Chondrocyte (in vitro differentiated cells): ENCODE measurements at regions not wholly inside any gene's neighbourhood (a gene's known extent, or its start where the extent isn't known, plus 50 kb on each side); places are given as distances from the start of the nearest gene placed in this dataset.

ENCODE experiments used
- DNase-seq: peaks from one replicate; pipeline ENCODE4 v3.0.0; 2021; ENCODE audit warnings: mixed read lengths, low spot score
- H3K27ac Mint-ChIP-seq: one replicate; pipeline ENCODE4 v1.8.0; 2021; ENCODE audit warnings: mild to moderate bottlenecking, moderate library complexity, mixed read lengths; ENCODE audit not compliant: unreplicated experiment
- H3K27me3 Mint-ChIP-seq: 2 replicates; pipeline ENCODE4 v1.8.0; 2021; ENCODE audit warnings: low read depth, mixed read lengths
- H3K36me3 Mint-ChIP-seq: 2 replicates; pipeline ENCODE4 v1.8.0; 2021; ENCODE audit warnings: low read depth, mixed read lengths
- H3K4me1 Mint-ChIP-seq: 2 replicates; pipeline ENCODE4 v1.8.0; 2021; ENCODE audit warnings: low read depth, mild to moderate bottlenecking, mixed read lengths
- H3K4me3 Mint-ChIP-seq: one replicate; pipeline ENCODE4 v1.8.0; 2021; ENCODE audit warnings: mild to moderate bottlenecking, moderate library complexity, mixed read lengths; ENCODE audit not compliant: unreplicated experiment
- H3K9me3 Mint-ChIP-seq: 2 replicates; pipeline ENCODE4 v1.8.0; 2021; ENCODE audit warnings: low read depth, mixed read lengths
- TF ChIP-seq, protein P1 (sequence below): fragments of 200-600 bp; sonication (generic); IDR thresholded peaks from 2 replicates; pipeline ENCODE4 v1.5.0; 2021; ENCODE audit warnings: antibody characterized with exemption, mild to moderate bottlenecking, moderate library complexity

DNA sequence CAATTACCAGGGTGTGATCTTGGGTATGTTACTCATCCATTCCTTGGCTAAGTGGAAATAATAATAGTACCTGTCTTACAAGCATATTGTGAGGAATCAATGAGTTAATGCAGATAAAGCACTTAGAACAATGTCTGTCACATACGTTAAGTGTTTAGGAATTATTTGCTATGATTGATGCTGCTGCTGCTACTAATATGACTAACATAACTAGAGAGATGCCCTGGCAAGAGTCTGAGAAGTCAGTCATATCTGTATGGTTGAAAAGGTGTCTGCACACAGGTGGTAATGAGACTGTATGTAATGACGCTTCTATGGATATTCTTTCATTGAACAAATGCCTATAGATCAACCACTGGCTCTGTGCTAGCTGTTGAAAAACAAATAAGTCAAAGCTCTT lies 100.1 kb upstream of the PCGF5 start:
- Mint-ChIP-seq H3K27ac (no peak overlapping the region), H3K9me3 (no peaks in the 10 kb centered on the region), H3K36me3 (no peaks in the 10 kb centered on the region), H3K4me1 (peaks cover 4% of the 10 kb centered on the region), H3K27me3 (peaks cover 16% of the 10 kb centered on the region), H3K4me3 (no peak overlapping the region)
- TF ChIP-seq, protein P1, sequence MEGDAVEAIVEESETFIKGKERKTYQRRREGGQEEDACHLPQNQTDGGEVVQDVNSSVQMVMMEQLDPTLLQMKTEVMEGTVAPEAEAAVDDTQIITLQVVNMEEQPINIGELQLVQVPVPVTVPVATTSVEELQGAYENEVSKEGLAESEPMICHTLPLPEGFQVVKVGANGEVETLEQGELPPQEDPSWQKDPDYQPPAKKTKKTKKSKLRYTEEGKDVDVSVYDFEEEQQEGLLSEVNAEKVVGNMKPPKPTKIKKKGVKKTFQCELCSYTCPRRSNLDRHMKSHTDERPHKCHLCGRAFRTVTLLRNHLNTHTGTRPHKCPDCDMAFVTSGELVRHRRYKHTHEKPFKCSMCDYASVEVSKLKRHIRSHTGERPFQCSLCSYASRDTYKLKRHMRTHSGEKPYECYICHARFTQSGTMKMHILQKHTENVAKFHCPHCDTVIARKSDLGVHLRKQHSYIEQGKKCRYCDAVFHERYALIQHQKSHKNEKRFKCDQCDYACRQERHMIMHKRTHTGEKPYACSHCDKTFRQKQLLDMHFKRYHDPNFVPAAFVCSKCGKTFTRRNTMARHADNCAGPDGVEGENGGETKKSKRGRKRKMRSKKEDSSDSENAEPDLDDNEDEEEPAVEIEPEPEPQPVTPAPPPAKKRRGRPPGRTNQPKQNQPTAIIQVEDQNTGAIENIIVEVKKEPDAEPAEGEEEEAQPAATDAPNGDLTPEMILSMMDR = no peak
- DNase-seq = no peak

DNA sequence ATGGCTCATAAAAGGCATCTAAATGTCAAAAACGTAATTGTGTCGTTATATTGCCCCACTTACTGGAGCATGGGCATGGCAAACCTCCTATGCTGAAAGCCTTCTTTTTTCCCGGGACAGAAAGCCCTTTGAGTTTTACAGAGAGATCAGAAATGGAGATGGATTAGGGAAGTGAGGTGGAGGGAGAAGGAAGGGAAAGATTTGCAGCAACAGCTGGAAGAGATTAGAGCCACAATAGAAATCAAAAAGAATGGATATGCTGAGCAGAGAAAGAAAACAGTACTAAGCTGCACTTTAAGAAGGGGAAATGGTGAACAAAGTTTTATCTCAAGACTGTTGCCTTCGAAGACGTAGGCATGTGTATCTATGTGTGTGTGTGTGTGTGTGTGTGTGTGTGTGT lies 97.2 kb upstream of the PCGF5 start:
- DNase-seq = no peak
- Mint-ChIP-seq H3K27ac (no peak overlapping the region), H3K36me3 (no peaks in the 10 kb centered on the region), H3K27me3 (peaks cover 17% of the 10 kb centered on the region), H3K9me3 (no peaks in the 10 kb centered on the region), H3K4me1 (no peaks in the 10 kb centered on the region), H3K4me3 (no peak overlapping the region)
- TF ChIP-seq, protein P1 = no peak

DNA sequence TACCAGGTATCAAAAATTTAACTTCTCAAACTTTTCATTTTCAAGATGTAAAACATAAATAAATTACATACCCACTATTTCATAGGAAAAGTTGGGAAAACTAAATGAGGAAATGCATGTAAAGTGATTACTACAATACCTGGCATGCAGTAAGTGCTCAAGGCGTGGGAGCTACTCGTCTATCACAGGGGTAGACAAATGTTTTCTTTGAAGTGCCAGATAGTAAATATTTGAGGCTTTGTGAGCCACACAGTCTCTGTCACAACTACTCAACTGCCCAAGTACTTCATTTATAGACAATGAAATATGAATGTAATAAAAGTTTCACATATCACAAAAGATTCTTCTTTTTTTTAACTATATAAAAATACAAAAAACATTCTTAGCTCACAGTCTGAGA lies 96.4 kb upstream of the PCGF5 start:
- Mint-ChIP-seq H3K36me3 (no peaks in the 10 kb centered on the region), H3K9me3 (no peaks in the 10 kb centered on the region), H3K27me3 (peaks cover 17% of the 10 kb centered on the region), H3K4me3 (no peak overlapping the region), H3K4me1 (no peaks in the 10 kb centered on the region), H3K27ac (no peak overlapping the region)
- TF ChIP-seq, protein P1 = no peak
- DNase-seq = no peak

DNA sequence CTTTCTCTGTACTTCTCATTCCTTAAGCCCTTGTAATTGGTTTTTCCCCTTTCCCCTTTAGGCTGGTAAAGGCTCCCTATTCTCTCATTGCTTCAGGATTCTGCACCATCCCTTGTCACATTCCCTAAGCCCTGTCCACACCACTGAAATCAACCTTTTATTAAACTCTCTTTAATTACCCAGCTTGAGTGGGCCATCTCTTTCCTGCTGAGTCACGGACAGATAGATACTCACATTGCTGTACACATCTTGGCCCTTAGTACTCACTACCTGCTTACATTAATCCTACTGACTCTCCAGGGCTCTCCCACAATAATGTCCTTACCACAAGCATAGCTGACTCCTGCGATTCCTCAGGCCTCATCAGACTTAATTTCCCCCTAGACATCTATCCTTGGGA lies 94.0 kb upstream of the PCGF5 start:
- Mint-ChIP-seq H3K9me3 (no peaks in the 10 kb centered on the region), H3K4me3 (no peak overlapping the region), H3K27me3 (peaks cover 18% of the 10 kb centered on the region), H3K4me1 (no peaks in the 10 kb centered on the region), H3K36me3 (peaks cover 2% of the 10 kb centered on the region), H3K27ac (no peak overlapping the region)
- TF ChIP-seq, protein P1 = no peak
- DNase-seq = no peak

DNA sequence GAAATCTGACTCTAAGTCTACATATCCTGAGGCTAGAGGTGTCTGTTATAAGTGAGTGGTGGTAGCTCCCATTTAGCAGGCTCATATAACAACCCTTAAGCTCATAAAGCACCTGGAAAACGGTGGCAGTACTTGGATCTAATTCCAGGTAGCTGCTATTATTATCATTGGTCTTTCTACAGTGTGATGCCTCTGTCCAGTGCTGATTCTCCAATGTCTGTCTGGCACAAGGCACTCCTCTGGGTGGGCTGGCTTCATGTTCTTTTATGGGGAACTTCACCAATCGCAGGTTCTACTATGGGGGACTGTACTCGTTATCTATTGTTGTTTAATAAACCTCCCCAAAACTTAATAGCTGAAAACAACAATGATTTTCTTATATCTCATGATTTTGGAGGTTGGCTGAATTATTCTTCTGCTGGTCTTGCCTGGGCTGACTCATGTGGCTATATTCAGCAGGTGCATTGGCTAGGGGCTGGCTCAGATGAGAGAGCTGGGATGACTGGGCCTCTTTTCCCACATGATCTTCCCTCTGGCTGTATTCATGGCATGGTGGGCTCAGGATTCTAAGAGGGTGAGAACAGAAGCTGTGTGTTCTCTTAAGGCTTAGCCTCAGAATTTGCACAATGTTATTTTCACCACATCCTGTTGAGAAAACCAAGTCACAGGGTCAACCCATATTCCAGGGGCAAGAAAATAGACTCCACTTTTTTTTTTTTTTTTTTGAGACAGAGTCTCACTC lies 93.0 kb upstream of the PCGF5 start:
- peaks cover 16% of the 10 kb centered on the region for H3K27me3 Mint-ChIP-seq
- no peak for DNase-seq
- H3K9me3 Mint-ChIP-seq = no peaks in the 10 kb centered on the region
- TF ChIP-seq, protein P1 = no peak
- no peaks in the 10 kb centered on the region for H3K4me1 Mint-ChIP-seq
- no peak overlapping the region for H3K27ac Mint-ChIP-seq
- H3K4me3 Mint-ChIP-seq = no peak overlapping the region
- peaks cover 2% of the 10 kb centered on the region for H3K36me3 Mint-ChIP-seq
